H9 (cell line): ENCODE measurements at regions not wholly inside any gene's neighbourhood (a gene's known extent, or its start where the extent isn't known, plus 50 kb on each side); places are given as distances from the start of the nearest gene placed in this dataset.

Source experiments
- DNase-seq: peaks from one replicate; pipeline ENCODE4 v3.0.0-alpha.2; 2017
- H2AFZ ChIP-seq: one replicate; pipeline ENCODE4 v1.6.1; 2013; ENCODE audit warnings: mild to moderate bottlenecking, low read length, control low read depth, moderate library complexity
- H2AK5ac ChIP-seq: 2 replicates; pipeline ENCODE4 v1.6.1; 2013; ENCODE audit warnings: low read length, control low read depth, mixed read lengths; ENCODE audit not compliant: insufficient read length
- H2BK120ac ChIP-seq: one replicate; pipeline ENCODE4 v1.6.1; 2013; ENCODE audit warnings: low read depth, mild to moderate bottlenecking, low read length, control low read depth, inconsistent platforms; ENCODE audit not compliant: poor library complexity, severe bottlenecking
- H2BK12ac ChIP-seq: 2 replicates; pipeline ENCODE4 v1.6.1; 2013; ENCODE audit warnings: low read length, control low read depth, mixed read lengths, low read depth; ENCODE audit not compliant: insufficient read length
- H2BK15ac ChIP-seq: 2 replicates; pipeline ENCODE4 v1.6.1; 2013; ENCODE audit warnings: low read depth, low read length, control low read depth
- H2BK20ac ChIP-seq: one replicate; pipeline ENCODE4 v1.6.1; 2013; ENCODE audit warnings: low read depth, mild to moderate bottlenecking, low read length, control low read depth, inconsistent platforms; ENCODE audit not compliant: poor library complexity, severe bottlenecking
- H2BK5ac ChIP-seq: 2 replicates; pipeline ENCODE4 v1.6.1; 2013; ENCODE audit warnings: low read length, control low read depth, mixed read lengths; ENCODE audit not compliant: insufficient read length
- H3K14ac ChIP-seq: 2 replicates; pipeline ENCODE4 v1.6.1; 2013; ENCODE audit warnings: low read length, control low read depth; ENCODE audit not compliant: insufficient read depth
- H3K18ac ChIP-seq: 2 replicates; pipeline ENCODE4 v1.6.1; 2013; ENCODE audit warnings: low read depth, mild to moderate bottlenecking, mixed read lengths, low read length, control low read depth; ENCODE audit not compliant: insufficient read length
- H3K23ac ChIP-seq: 2 replicates; pipeline ENCODE4 v1.6.1; 2013; ENCODE audit warnings: low read length, control low read depth, mixed read lengths, low read depth; ENCODE audit not compliant: insufficient read length
- H3K23me2 ChIP-seq: 2 replicates; pipeline ENCODE4 v1.6.1; 2013; ENCODE audit warnings: low read depth, mild to moderate bottlenecking, mixed read lengths, low read length, control low read depth; ENCODE audit not compliant: insufficient read length, poor library complexity, severe bottlenecking
- H3K27ac ChIP-seq: 2 replicates; pipeline ENCODE4 v1.5.1; 2013; ENCODE audit warnings: low read length, control low read depth, mixed read lengths, low read depth; ENCODE audit not compliant: insufficient read length
- H3K27me3 ChIP-seq: 2 replicates; pipeline ENCODE4 v1.6.1; 2013; ENCODE audit warnings: low read length, control low read depth, inconsistent platforms; ENCODE audit not compliant: insufficient read depth
- H3K4ac ChIP-seq: 2 replicates; pipeline ENCODE4 v1.6.1; 2013; ENCODE audit warnings: low read depth, mild to moderate bottlenecking, control low read depth, inconsistent platforms, low read length, moderate library complexity
- H3K4me1 ChIP-seq: 2 replicates; pipeline ENCODE4 v1.6.1; 2013; ENCODE audit warnings: low read length, control low read depth, inconsistent platforms; ENCODE audit not compliant: insufficient read depth
- H3K4me2 ChIP-seq: 2 replicates; pipeline ENCODE4 v1.6.1; 2013; ENCODE audit warnings: low read length, control low read depth, mixed read lengths; ENCODE audit not compliant: insufficient read length, insufficient read depth
- H3K56ac ChIP-seq: 2 replicates; pipeline ENCODE4 v1.6.1; 2013; ENCODE audit warnings: low read depth, mild to moderate bottlenecking, mixed read lengths, low read length, control low read depth; ENCODE audit not compliant: insufficient read length
- H3K79me1 ChIP-seq: 2 replicates; pipeline ENCODE4 v1.6.1; 2013; ENCODE audit warnings: low read depth, mild to moderate bottlenecking, moderate library complexity, low read length, control low read depth, inconsistent platforms; ENCODE audit not compliant: insufficient read depth, poor library complexity, severe bottlenecking
- H3K79me2 ChIP-seq: 2 replicates; pipeline ENCODE4 v1.6.1; 2013; ENCODE audit warnings: low read length, control low read depth, inconsistent platforms; ENCODE audit not compliant: insufficient read depth
- H3K9ac ChIP-seq: 2 replicates; pipeline ENCODE4 v1.6.1; 2013; ENCODE audit warnings: low read length, control low read depth, mixed read lengths; ENCODE audit not compliant: insufficient read length; ENCODE audit errors: extremely low read depth
- H3K9me3 ChIP-seq: one replicate; pipeline ENCODE4 v1.6.1; 2013; ENCODE audit warnings: low read depth, low read length, inconsistent platforms; ENCODE audit not compliant: control insufficient read depth
- H3T11ph ChIP-seq: one replicate; pipeline ENCODE4 v1.6.1; 2013; ENCODE audit warnings: mild to moderate bottlenecking, low read length, control low read depth, inconsistent platforms
- H4K20me1 ChIP-seq: one replicate; pipeline ENCODE4 v1.6.1; 2013; ENCODE audit not compliant: control insufficient read depth, insufficient read length, insufficient read depth
- H4K5ac ChIP-seq: 2 replicates; pipeline ENCODE4 v1.6.1; 2013; ENCODE audit warnings: low read depth, mild to moderate bottlenecking, mixed read lengths, low read length, control low read depth; ENCODE audit not compliant: insufficient read length
- H4K8ac ChIP-seq: replicated peaks from 2 replicates; pipeline ENCODE4 v1.6.1; 2013; ENCODE audit warnings: low read length, control low read depth, mixed read lengths, low read depth; ENCODE audit not compliant: insufficient read length
- H4K91ac ChIP-seq: 2 replicates; pipeline ENCODE4 v1.6.1; 2013; ENCODE audit warnings: low read depth, mild to moderate bottlenecking, moderate library complexity, mixed read lengths, low read length, control low read depth; ENCODE audit not compliant: insufficient read length
- H3K27ac Mint-ChIP-seq, 3 experiments: 2 replicates in 2 of 3; 3 replicates in 1 of 3; pipeline ENCODE4 v1.8.0; 2020 to 2021; ENCODE audit warnings: mixed read lengths in 3 of 3, mild to moderate bottlenecking in 1 of 3, moderate library complexity in 1 of 3
- H3K27me3 Mint-ChIP-seq: 2 replicates; pipeline ENCODE4 v1.8.0; 2021; ENCODE audit warnings: low read depth, mild to moderate bottlenecking, moderate library complexity, mixed read lengths
- H3K36me3 Mint-ChIP-seq, 3 experiments: 2 replicates in 2 of 3; 3 replicates in 1 of 3; pipeline ENCODE4 v1.8.0; 2020 to 2021; ENCODE audit warnings: low read depth in 3 of 3, mixed read lengths in 3 of 3; ENCODE audit not compliant: insufficient read depth in 1 of 3
- H3K4me1 Mint-ChIP-seq, 2 experiments: 2 replicates each; pipeline ENCODE4 v1.8.0; 2020; ENCODE audit warnings: mixed read lengths in 2 of 2
- H3K4me3 Mint-ChIP-seq, 2 experiments: 2 replicates in 1 of 2; 3 replicates in 1 of 2; pipeline ENCODE4 v1.8.0; 2020 to 2021; ENCODE audit warnings: mild to moderate bottlenecking in 2 of 2, mixed read lengths in 2 of 2, moderate library complexity in 1 of 2
- H3K9me3 Mint-ChIP-seq, 2 experiments: 2 replicates in 1 of 2; 3 replicates in 1 of 2; pipeline ENCODE4 v1.8.0; 2020; ENCODE audit warnings: mild to moderate bottlenecking in 2 of 2, mixed read lengths in 2 of 2, moderate library complexity in 1 of 2
- WGBS: extraction: QIAGEN DNeasy Blood & Tissue Kit; methylation state at CpG from one replicate; pipeline ENCODE4 v1.1.7; 2013; ENCODE audit warnings: missing lambda C conversion rate, low lambda C conversion rate, mixed read lengths; ENCODE audit not compliant: insufficient read length; ENCODE audit errors: extremely low coverage; 5-methylcytosine and 5-hydroxymethylcytosine counted together
- TF ChIP-seq, protein P1 (sequence below): fragments of 200-600 bp; sonication (generic); conservative IDR thresholded peaks from 3 replicates; pipeline ENCODE4 v1.8.0; 2021; ENCODE audit warnings: antibody characterized with exemption, mild to moderate bottlenecking

DNA sequence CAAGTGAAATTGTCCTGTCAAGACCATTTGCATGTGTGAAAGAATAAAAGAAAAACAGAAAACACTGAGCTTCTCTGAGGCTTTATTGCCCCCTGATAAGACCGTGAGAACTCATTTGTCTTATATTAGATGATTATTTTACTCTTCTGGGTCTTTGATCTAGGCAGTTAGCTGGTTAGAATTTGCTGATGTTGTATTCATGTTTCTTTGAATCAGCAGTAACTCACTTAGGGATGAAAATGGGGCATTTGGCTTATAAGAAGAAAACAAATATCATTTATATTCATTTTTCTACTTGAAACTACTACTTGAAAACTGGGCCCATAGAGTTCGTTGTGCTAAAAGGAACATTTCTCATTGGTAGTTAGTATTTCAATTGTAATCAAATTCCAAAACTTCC lies 93.1 kb upstream of the RBFOX1 start:
- Histone ChIP-seq H2AFZ (no peak overlapping the region), H2BK15ac (no peak overlapping the region), H3K79me1 (no peaks in the 10 kb centered on the region), H3K23ac (no peak overlapping the region), H3K4me2 (no peak overlapping the region), H2BK120ac (no peak overlapping the region), H2BK20ac (no peak overlapping the region), H3K9me3 (no peaks in the 10 kb centered on the region), H3K4ac (no peak overlapping the region), H3K4me1 (no peaks in the 10 kb centered on the region; the same call in 1 of the 2 replicates), H3K23me2 (no peaks in the 10 kb centered on the region), H3K14ac (no peak overlapping the region), H3K9ac (no peak overlapping the region), H2AK5ac (no peak overlapping the region), H4K91ac (no peak overlapping the region), H3K27me3 (no peaks in the 10 kb centered on the region), H3K27ac (no peak overlapping the region), H3T11ph (no peak overlapping the region), H4K5ac (no peak overlapping the region), H2BK5ac (no peak overlapping the region), H3K18ac (no peak overlapping the region), H3K56ac (no peak overlapping the region), H4K8ac (no peak overlapping the region), H2BK12ac (no peak overlapping the region), H4K20me1 (no peaks in the 10 kb centered on the region), H3K79me2 (no peaks in the 10 kb centered on the region)
- H3K27me3 Mint-ChIP-seq = peaks cover 2% of the 10 kb centered on the region; the same call in 1 of the 2 replicates
- H3K36me3 Mint-ChIP-seq = no peaks in the 10 kb centered on the region
- TF ChIP-seq, protein P1, sequence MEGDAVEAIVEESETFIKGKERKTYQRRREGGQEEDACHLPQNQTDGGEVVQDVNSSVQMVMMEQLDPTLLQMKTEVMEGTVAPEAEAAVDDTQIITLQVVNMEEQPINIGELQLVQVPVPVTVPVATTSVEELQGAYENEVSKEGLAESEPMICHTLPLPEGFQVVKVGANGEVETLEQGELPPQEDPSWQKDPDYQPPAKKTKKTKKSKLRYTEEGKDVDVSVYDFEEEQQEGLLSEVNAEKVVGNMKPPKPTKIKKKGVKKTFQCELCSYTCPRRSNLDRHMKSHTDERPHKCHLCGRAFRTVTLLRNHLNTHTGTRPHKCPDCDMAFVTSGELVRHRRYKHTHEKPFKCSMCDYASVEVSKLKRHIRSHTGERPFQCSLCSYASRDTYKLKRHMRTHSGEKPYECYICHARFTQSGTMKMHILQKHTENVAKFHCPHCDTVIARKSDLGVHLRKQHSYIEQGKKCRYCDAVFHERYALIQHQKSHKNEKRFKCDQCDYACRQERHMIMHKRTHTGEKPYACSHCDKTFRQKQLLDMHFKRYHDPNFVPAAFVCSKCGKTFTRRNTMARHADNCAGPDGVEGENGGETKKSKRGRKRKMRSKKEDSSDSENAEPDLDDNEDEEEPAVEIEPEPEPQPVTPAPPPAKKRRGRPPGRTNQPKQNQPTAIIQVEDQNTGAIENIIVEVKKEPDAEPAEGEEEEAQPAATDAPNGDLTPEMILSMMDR = no peak
- peaks cover 11 to 16% of the 10 kb centered on the region in 2 experiments for H3K4me1 Mint-ChIP-seq
- WGBS = no CpG with 5 or more reads among the region's 2 CpGs
- H3K27ac Mint-ChIP-seq = no peak overlapping the region
- H3K9me3 Mint-ChIP-seq = no peaks in the 10 kb centered on the region
- H3K4me3 Mint-ChIP-seq = no peak overlapping the region
- no peak for DNase-seq
